ENCODE measurements at regions not wholly inside any gene's neighbourhood (a gene's known extent, or its start where the extent isn't known, plus 50 kb on each side); places are given as distances from the start of the nearest gene placed in this dataset.
"Not testable (repeated sequence)": the region's sequence is repeated elsewhere in the genome, so short reads cannot be mapped to it uniquely, and the experiment has no call there.

DNA sequence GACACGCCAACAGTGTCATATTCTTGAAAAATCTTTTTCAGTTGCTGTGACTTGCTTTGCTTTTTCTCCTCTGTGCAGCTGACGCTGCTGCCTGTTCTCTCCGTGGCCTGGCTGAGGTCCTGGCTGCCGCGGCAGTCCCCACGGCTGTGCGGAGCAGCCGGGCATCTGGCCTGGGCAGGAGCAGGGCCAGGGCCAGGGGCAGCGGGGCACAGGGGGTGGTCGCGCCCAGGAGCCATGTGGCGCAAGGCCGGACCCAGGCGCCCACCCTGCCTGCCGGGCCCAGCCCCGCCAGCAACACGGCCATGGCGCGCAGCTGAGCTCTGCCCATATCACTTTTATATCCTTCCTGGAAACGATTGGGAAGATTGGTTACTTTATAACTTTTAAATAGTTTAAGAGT, 109.4 kb upstream of the ACBD5 start:
- in situ Hi-C loops (cut with HindIII; ENCODE audit: low sequenced_read_pairs) = no loop called here

- in situ Hi-C loops (cut with HindIII; ENCODE audit: low sequenced_read_pairs) = not testable (repeated sequence)
These were observed 107.2 kb upstream of the ACBD5 start for GRCh38 chr10:27347827-27348207.

GRCh38 chr10:27345455-27345920, 104.9 kb upstream of the ACBD5 start:
- in situ Hi-C loops (cut with HindIII; ENCODE audit: low sequenced_read_pairs) = no loop called here

- in situ Hi-C loops (cut with HindIII; ENCODE audit: low sequenced_read_pairs) = no loop called here
These were observed 104.2 kb upstream of the ACBD5 start for GRCh38 chr10:27344568-27345454.

- in situ Hi-C loops (cut with HindIII; ENCODE audit: low sequenced_read_pairs) = no loop called here
These were observed 100.4 kb upstream of the ACBD5 start for GRCh38 chr10:27341001-27341400.

GRCh38 chr10:27335246-27335645, 94.6 kb upstream of the ACBD5 start:
- in situ Hi-C loops (cut with HindIII; ENCODE audit: low sequenced_read_pairs) = not testable (repeated sequence)

DNA sequence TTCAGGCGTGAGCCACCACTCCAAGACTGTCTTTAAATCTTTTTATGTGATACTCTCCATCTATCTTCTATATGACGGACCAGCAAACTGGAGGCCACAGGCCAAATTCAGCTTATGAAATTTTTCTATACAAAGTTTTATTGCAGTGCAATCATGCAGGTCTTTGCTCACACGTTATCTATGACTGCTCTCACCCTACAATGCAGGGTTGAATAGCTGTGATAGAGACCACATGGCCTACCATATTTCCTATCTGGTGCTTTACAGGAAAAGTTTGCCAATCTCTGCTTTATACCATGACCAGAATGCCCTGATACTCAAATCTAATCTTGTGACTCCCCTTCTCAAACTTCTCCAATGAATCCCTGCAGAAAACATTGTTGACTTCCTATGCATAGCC, 89.5 kb upstream of the ACBD5 start:
- in situ Hi-C loops (cut with HindIII; ENCODE audit: low sequenced_read_pairs) = no loop called here

- in situ Hi-C loops (cut with HindIII; ENCODE audit: low sequenced_read_pairs) = no loop called here
These were observed 88.3 kb upstream of the ACBD5 start for GRCh38 chr10:27328946-27329345.

GRCh38 chr10:27326748-27327147, 86.2 kb upstream of the ACBD5 start:
- in situ Hi-C loops (cut with HindIII; ENCODE audit: low sequenced_read_pairs) = not testable (repeated sequence)

DNA sequence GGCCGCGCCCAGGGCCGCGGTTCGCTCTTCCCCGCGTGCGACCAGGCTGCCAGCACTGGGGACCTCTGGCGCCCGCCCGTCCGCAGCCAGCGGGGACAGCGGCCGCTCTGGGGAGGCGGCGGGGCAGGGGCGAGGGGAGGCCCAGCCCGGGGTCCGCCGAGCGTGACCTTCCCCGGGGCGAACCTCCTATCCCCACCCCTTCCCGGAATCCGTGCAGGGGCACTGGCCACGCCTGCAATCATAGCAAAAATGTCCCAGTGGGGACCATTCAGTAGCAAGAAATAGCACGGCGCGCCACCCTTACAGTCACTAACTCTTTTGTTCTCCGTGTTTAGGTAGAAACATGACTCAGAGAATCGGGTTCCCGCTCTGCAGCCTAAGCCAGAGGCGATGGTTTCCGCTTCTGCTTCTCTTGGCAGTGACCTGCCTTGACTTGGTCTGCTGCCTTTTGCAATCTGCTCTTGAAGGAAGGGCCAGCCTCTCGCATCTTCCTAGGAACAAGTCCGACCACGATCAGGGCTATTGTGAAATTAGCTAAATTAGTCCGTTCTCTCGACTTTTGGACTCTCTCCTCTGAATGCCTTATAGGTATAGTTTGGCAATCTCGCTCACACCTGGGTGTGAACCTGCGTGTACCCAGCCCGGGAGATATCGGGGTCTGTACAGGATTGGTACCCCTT, 79.3 kb upstream of the ACBD5 start:
- in situ Hi-C loops (cut with HindIII; ENCODE audit: low sequenced_read_pairs) = no loop called here

DNA sequence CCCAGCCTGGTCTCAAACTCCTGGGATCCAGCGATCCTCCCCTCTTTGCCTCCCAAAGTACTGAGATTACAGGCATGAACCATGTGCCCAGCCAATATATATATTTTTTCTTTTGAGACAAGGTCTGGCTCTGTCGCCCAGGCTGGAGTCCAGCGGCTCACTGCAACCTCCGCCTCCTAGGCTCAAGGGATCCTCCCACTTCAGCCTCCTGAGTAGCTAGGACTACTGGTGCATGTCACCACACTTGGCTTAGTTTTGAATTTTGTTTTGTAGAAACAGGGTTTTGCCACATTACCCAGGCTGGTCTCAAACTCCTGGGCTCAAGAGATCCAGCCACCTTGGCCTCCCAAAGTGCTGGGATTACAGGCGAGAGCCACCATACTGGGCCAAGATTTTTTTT, 78.5 kb upstream of the ACBD5 start:
- in situ Hi-C loops (cut with HindIII; ENCODE audit: low sequenced_read_pairs) = not testable (repeated sequence)

DNA sequence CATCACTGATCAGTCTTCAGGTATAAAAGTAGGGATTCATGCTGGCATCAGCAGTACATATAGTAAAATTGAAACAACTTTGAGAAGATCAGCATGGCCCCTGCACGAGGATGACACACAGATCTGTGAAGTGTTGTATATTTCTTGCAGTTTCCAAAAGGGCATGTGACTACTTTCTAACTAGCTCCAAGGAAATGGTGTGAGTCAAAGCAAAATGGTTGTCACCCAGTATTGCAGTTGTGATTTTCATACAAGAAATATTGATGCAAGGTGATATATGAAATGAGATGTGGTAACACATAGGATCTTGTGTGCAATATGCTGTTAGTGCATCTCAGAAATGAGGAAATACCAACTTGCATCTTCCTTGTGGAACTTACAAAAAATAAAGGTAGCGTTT, 74.5 kb upstream of the ACBD5 start:
- in situ Hi-C loops (cut with HindIII; ENCODE audit: low sequenced_read_pairs) = not testable (repeated sequence)

- in situ Hi-C loops (cut with HindIII; ENCODE audit: low sequenced_read_pairs) = not testable (repeated sequence)
These were observed 73.0 kb upstream of the ACBD5 start for GRCh38 chr10:27313586-27313985.

DNA sequence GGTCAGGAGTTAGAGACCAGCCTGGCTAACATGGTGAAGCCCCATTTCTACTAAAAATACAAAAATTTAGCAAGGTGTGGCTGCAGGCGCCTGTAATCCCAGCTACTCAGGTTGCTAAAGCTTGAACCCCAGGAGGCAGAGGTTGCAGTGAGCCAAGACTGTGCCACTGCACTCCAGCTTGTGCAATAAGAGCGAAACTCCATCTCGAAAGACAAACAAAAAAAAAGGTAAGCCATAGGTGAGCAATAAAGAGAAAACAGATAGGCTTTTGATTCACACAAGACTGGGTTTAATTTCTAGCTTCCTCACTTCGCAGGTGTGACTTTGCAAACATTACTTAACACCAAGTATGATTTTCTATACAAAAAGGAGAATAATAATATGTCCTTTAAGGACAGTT, 72.3 kb upstream of the ACBD5 start:
- in situ Hi-C loops (cut with HindIII; ENCODE audit: low sequenced_read_pairs) = no loop called here

GRCh38 chr10:27311809-27312208, 71.2 kb upstream of the ACBD5 start:
- in situ Hi-C loops (cut with HindIII; ENCODE audit: low sequenced_read_pairs) = not testable (repeated sequence)

DNA sequence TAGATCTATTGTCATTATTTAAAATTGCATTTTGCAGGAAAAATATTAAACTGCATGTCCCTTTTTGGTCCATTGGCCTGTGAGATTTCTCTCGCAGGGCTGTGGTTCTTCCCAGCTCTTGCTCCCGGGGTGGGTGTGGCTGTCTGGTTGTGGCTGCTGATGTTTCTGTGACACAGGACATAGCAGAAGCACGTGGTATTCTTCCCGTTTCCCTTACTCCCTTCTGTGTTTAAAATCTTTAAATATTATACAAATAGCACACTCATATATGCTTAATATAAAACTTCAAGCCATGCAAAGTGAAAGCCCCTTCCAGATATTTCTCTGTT, 57.9 kb upstream of the ACBD5 start:
- in situ Hi-C loops (cut with HindIII; ENCODE audit: low sequenced_read_pairs) = not testable (repeated sequence)

- in situ Hi-C loops (cut with HindIII; ENCODE audit: low sequenced_read_pairs) = no loop called here
These were observed 57.4 kb upstream of the ACBD5 start for GRCh38 chr10:27297844-27298521.

DNA sequence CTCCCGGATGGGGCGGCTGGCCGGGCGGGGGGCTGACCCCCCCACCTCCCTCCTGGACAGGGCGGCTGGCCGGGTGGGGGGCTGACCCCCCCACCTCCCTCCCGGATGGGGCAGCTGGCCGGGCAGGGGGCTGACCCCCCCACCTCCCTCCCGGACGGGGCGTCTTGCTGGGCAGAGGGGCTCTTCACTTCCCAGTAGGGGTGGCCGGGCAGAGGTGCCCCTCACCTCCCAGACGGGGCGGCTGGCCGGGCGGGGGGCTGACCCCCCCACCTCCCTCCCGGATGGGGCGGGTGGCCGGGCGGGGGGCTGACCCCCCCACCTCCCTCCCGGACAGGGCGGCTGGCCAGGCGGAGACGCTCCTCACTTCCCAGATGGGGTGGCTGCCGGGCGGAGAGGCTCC, 55.7 kb upstream of the ACBD5 start:
- in situ Hi-C loops (cut with HindIII; ENCODE audit: low sequenced_read_pairs) = not testable (repeated sequence)

GRCh38 chr10:27291253-27291895, 50.8 kb upstream of the ACBD5 start:
- in situ Hi-C loops (cut with HindIII; ENCODE audit: low sequenced_read_pairs) = not testable (repeated sequence)
